Spleen (tissue), 11 donors: ENCODE measurements at regions not wholly inside any gene's neighbourhood (a gene's known extent, or its start where the extent isn't known, plus 50 kb on each side); places are given as distances from the start of the nearest gene placed in this dataset.

Experiments used
- DNase-seq: peaks from one replicate; pipeline ENCODE4 v3.0.0-alpha.2; 2020
- H3K27ac ChIP-seq, 8 donors: fragments of 200-600 bp; sonication (generic) in 7 of 8; 1 replicate in 4 of 8; 2 replicates in 4 of 8; pipeline versions ENCODE4 v1.5.0 to v1.8.0; 2016 to 2021; ENCODE audit warnings: inconsistent platforms in 4 of 8, mild to moderate bottlenecking in 4 of 8, moderate library complexity in 1 of 8
- H3K27me3 ChIP-seq, 7 donors: fragments of 200-600 bp; sonication (generic) in 6 of 7; replicated peaks in 1 of 7; 1 replicate in 4 of 7; 2 replicates in 3 of 7; pipeline versions ENCODE4 v1.5.0 to v1.8.0; 2016 to 2021; ENCODE audit warnings: inconsistent platforms in 3 of 7, mild to moderate bottlenecking in 1 of 7
- H3K36me3 ChIP-seq, 6 donors: fragments of 200-600 bp; sonication (generic) in 5 of 6; 1 replicate in 4 of 6; 2 replicates in 2 of 6; pipeline versions ENCODE4 v1.5.0 to v1.8.0; 2016 to 2021; ENCODE audit warnings: inconsistent platforms in 2 of 6
- H3K4me1 ChIP-seq, 6 donors: fragments of 200-600 bp; sonication (generic) in 5 of 6; 1 replicate in 3 of 6; 2 replicates in 3 of 6; pipeline versions ENCODE4 v1.5.0 to v1.8.0; 2016 to 2021; ENCODE audit warnings: inconsistent platforms in 3 of 6
- H3K4me3 ChIP-seq, 8 donors: fragments of 200-600 bp; sonication (generic) in 7 of 8; 1 replicate in 4 of 8; 2 replicates in 4 of 8; pipeline versions ENCODE4 v1.5.0 to v1.8.0; 2016 to 2021; ENCODE audit warnings: inconsistent platforms in 4 of 8, mild to moderate bottlenecking in 4 of 8, moderate library complexity in 2 of 8
- H3K9me3 ChIP-seq, 8 donors: fragments of 200-600 bp; sonication (generic) in 7 of 8; 1 replicate in 4 of 8; 2 replicates in 4 of 8; pipeline versions ENCODE4 v1.5.0 to v1.8.0; 2016 to 2021; ENCODE audit warnings: inconsistent platforms in 4 of 8
- POLR2A ChIP-seq, 3 donors: fragments of 450-650 bp; IDR thresholded peaks; one replicate each; pipeline ENCODE4 v1.5.1; 2017; ENCODE audit warnings: antibody characterized with exemption in 3 of 3, mild to moderate bottlenecking in 1 of 3
- POLR2AphosphoS5 ChIP-seq, 3 donors: sonication (generic); formaldehyde crosslinking; IDR thresholded peaks; one replicate each; pipeline ENCODE4 v1.5.1; 2017; ENCODE audit warnings: antibody characterized with exemption in 3 of 3
- WGBS, 5 donors: extraction: QIAGEN DNeasy Blood & Tissue Kit in 3 of 5; methylation state at CpG; one replicate each; pipeline versions ENCODE4 v1.1.5 to v1.1.7; 2013 to 2018; 5-methylcytosine and 5-hydroxymethylcytosine counted together
- intact Hi-C: fragments of 100-400 bp; cut with DNase I; formaldehyde crosslinking; loops from one replicate; pipeline ENCODE4 v1.15.0; 2023; ENCODE audit warnings: low total_unique reads
- TF ChIP-seq, protein P1 (sequence below), 11 experiments: fragments of 200-600 bp in 7 of 11; fragments of 450-650 bp in 4 of 11; sonication (generic) in 4 of 11; IDR thresholded peaks in 8 of 11; conservative IDR thresholded peaks in 3 of 11; 1 replicate in 7 of 11; 2 replicates in 4 of 11; pipeline versions ENCODE4 v1.4.0 to v1.8.0; 2016 to 2021; ENCODE audit warnings: antibody characterized with exemption in 11 of 11, inconsistent platforms in 4 of 11, mild to moderate bottlenecking in 1 of 11
- donor health status: healthy with polysubstance abuse.
- donor health status: DM: no; HTN: no; CAD: no; lungs with moderate emphysema.
- donor health status: DM: no; HTN: no; CAD: no.
- donor health status: Bipolar disorder and iron deficiency.
- donor health status: healthy.
- donor health status: DM: no; HTN: no; CAD: no.
- donor health status: DM: yes; HTN: yes; CAD: no.

DNA sequence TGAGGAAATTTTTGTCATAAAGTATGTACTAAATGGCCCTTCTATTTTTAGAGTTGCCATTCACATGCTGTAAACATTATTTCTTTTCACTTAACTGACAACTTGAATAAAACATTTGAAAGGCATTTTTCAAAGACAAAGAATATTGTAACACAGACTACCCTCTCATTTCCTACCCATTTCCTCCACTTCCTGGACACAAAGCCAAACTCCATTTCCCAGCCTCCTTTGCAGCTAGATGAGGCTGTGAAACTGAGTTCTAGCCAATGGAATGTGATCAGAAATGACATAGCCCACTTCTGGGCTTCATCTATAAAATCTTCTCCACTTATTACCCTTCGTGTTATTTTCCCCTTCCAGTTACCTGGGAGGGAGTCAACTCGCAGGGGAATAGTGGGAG is 288.9 kb upstream of the DPH6 start:
- H3K27ac ChIP-seq: no peak overlapping the region
- no peaks in the 10 kb centered on the region for H3K4me1 ChIP-seq
- H3K4me3 ChIP-seq: no peak overlapping the region
- H3K9me3 ChIP-seq: peaks cover 0 to 4% (median 0%) of the 10 kb centered on the region in 8 donors
- DNase-seq: no peak
- intact Hi-C loops: no loop called here
- no peaks in the 10 kb centered on the region for H3K36me3 ChIP-seq
- no peaks in the 10 kb centered on the region for H3K27me3 ChIP-seq
- TF ChIP-seq, protein P1, sequence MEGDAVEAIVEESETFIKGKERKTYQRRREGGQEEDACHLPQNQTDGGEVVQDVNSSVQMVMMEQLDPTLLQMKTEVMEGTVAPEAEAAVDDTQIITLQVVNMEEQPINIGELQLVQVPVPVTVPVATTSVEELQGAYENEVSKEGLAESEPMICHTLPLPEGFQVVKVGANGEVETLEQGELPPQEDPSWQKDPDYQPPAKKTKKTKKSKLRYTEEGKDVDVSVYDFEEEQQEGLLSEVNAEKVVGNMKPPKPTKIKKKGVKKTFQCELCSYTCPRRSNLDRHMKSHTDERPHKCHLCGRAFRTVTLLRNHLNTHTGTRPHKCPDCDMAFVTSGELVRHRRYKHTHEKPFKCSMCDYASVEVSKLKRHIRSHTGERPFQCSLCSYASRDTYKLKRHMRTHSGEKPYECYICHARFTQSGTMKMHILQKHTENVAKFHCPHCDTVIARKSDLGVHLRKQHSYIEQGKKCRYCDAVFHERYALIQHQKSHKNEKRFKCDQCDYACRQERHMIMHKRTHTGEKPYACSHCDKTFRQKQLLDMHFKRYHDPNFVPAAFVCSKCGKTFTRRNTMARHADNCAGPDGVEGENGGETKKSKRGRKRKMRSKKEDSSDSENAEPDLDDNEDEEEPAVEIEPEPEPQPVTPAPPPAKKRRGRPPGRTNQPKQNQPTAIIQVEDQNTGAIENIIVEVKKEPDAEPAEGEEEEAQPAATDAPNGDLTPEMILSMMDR (IDR thresholded peaks at IDR 0.05 in 8 of 11, conservative IDR thresholded peaks at IDR 0.05 in 3 of 11): no peak
- TF ChIP-seq POLR2A (IDR thresholded peaks at IDR 0.05) (no peak), POLR2AphosphoS5 (IDR thresholded peaks at IDR 0.05) (no peak)
- WGBS, 5 donors: 72 to 87% (median 81%) methylated on average over 2 of the region's 2 CpGs

DNA sequence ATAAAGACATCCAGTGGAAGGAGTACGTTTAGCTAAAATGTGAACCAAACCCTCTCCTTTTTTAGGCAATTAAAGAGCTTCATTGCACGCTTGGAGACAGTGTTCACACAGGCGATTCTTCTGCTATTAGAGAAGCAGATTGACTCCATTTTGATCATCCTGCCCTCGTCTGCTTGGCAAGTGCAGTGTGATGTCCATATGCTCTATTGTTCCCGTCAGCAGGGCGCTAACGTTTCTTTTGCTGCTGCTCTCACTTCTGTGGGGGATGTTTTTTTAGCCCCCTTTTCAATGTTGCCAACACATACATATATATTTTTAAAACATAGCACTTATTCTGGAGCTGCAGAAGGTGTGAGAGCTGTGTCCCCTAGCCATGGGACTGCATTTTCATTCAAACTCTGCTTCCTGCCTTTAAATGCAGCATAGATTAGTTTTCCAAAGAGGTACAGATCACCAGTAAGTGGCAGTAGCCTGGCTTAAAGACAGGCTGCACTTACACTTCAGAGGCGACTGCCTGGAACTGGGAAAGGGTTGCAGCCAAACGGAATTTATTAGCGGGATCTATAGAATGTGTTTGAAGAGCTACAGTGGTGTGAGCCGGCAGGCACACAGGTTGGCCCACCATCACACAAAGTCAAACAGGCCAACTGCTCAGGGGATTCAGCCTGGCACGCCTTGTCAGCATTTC is 292.6 kb upstream of the DPH6 start:
- no peak for TF ChIP-seq POLR2A (IDR thresholded peaks at IDR 0.05)
- TF ChIP-seq, protein P1 (IDR thresholded peaks at IDR 0.05 in 8 of 11, conservative IDR thresholded peaks at IDR 0.05 in 3 of 11): no peak
- TF ChIP-seq POLR2AphosphoS5 (IDR thresholded peaks at IDR 0.05): no peak
- Histone ChIP-seq H3K36me3 (no peaks in the 10 kb centered on the region), H3K4me1 (no peaks in the 10 kb centered on the region), H3K27ac (no peak overlapping the region), H3K4me3 (no peak overlapping the region), H3K9me3 (no peaks in the 10 kb centered on the region), H3K27me3 (no peaks in the 10 kb centered on the region)
- intact Hi-C loops: no loop called here
- 87 to 92% (median 89%) methylated on average over 12 of the region's 12 CpGs for WGBS, 5 donors
- no peak for DNase-seq

DNA sequence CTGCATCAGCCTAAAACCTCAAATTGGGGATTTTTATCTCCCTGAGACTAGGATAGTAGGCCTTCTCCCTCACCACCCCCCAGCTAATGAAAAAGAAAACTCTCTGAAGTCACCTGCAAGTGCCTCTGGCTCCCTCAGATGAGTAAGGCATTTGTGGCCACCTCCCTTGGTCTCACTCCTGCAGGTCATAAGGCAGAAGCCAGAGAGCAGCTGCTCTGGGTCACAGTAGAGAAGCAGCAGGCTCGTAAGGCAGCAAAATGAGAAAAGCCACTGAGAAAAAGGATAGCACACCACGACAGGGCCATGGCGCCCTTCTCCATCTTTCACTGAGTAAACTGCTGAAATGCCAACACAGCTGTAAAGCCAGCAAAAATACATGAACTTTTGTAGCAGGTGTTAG is 296.7 kb upstream of the DPH6 start:
- Histone ChIP-seq H3K36me3 (no peaks in the 10 kb centered on the region), H3K9me3 (no peaks in the 10 kb centered on the region), H3K27ac (no peak overlapping the region), H3K4me1 (no peaks in the 10 kb centered on the region), H3K27me3 (no peaks in the 10 kb centered on the region), H3K4me3 (no peak overlapping the region)
- DNase-seq: no peak
- TF ChIP-seq POLR2A (IDR thresholded peaks at IDR 0.05): no peak
- TF ChIP-seq POLR2AphosphoS5 (IDR thresholded peaks at IDR 0.05): no peak
- TF ChIP-seq, protein P1 (IDR thresholded peaks at IDR 0.05 in 8 of 11, conservative IDR thresholded peaks at IDR 0.05 in 3 of 11): no peak
- WGBS, 5 donors: 81 to 94% (median 81%) methylated on average over 3 of the region's 3 CpGs
- intact Hi-C loops: no loop called here

DNA sequence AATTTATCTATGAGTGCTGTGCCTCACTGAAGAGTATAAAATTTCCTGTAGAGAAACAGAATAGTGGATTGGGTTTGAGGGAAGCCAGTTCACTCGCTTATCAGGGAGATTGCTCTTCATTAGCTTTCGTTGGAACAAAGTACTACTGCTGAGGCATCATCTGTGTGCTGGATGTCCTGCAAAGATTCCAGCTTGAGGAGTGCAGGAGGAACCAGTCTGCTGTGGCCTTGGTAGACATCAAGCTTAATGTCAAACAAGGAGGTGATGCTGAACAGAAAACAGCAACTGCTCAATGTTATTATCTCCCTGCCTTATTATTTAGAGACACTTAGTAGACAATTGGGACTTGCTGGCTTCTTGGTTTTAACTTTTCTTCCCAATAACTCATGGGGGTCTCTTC is 297.5 kb upstream of the DPH6 start:
- Histone ChIP-seq H3K4me3 (no peak overlapping the region), H3K36me3 (no peaks in the 10 kb centered on the region), H3K27me3 (no peaks in the 10 kb centered on the region), H3K4me1 (no peaks in the 10 kb centered on the region), H3K27ac (no peak overlapping the region), H3K9me3 (no peaks in the 10 kb centered on the region)
- intact Hi-C loops: no loop called here
- DNase-seq: no peak
- WGBS, 5 donors: 84 to 97% (median 90%) methylated on average over 2 of the region's 2 CpGs
- TF ChIP-seq, protein P1 (IDR thresholded peaks at IDR 0.05 in 8 of 11, conservative IDR thresholded peaks at IDR 0.05 in 3 of 11): no peak
- no peak for TF ChIP-seq POLR2AphosphoS5 (IDR thresholded peaks at IDR 0.05)
- TF ChIP-seq POLR2A (IDR thresholded peaks at IDR 0.05): no peak
